Caco-2 (cell line): ENCODE measurements at regions not wholly inside any gene's neighbourhood (a gene's known extent, or its start where the extent isn't known, plus 50 kb on each side); places are given as distances from the start of the nearest gene placed in this dataset.

Experiments used
- BruUV-seq: library from RNA; stranded (reverse); fragments of 400-500 nt; replicated peaks from 2 replicates; lab custom pipeline; 2021; lab: Mats Ljungman, UMichigan
- CTCF ChIA-PET: fragments of 300-600 bp; sonication (Branson Sonifier 250); formaldehyde crosslinking; loops from one replicate; lab custom pipeline; 2022; ENCODE audit warnings: antibody characterized with exemption; lab: Charles Lee
- POLR2A ChIA-PET: fragments of 300-600 bp; sonication (Branson Sonifier 250); formaldehyde crosslinking; loops from one replicate; lab custom pipeline; 2022; ENCODE audit warnings: antibody characterized with exemption; lab: Charles Lee
- DNase-seq, 2 experiments: peaks; one replicate each; pipeline versions ENCODE4 v3.0.0 to v3.0.0-alpha.2; 2020 to 2022
- H3K27me3 ChIP-seq: replicated peaks from 2 replicates; pipeline ENCODE4 v1.6.0; 2011; ENCODE audit warnings: low read length; ENCODE audit not compliant: control insufficient read depth, insufficient read depth
- H3K36me3 ChIP-seq: 2 replicates; pipeline ENCODE4 v1.5.1; 2011; ENCODE audit warnings: low read length; ENCODE audit not compliant: control insufficient read depth, insufficient read depth
- H3K4me1 ChIP-seq: fragments of 250-450 bp; sonication (Bioruptor Pico); 2 replicates; pipeline ENCODE4 v1.5.1; 2020; ENCODE audit warnings: mild to moderate bottlenecking
- H3K4me3 ChIP-seq: 2 replicates; pipeline ENCODE4 v1.5.1; 2011; ENCODE audit warnings: low read depth, mild to moderate bottlenecking, control low read depth, low read length
- H3K9me3 ChIP-seq: fragments of 250-450 bp; sonication (Bioruptor Pico); 2 replicates; pipeline ENCODE4 v1.5.1; 2020; ENCODE audit warnings: mild to moderate bottlenecking, moderate library complexity
- H3K27ac Mint-ChIP-seq: one replicate; pipeline ENCODE4 v1.8.0; 2022; ENCODE audit warnings: mixed read lengths; ENCODE audit not compliant: unreplicated experiment
- H3K27me3 Mint-ChIP-seq: one replicate; pipeline ENCODE4 v1.8.0; 2022; ENCODE audit warnings: mixed read lengths; ENCODE audit not compliant: insufficient read depth, unreplicated experiment
- H3K36me3 Mint-ChIP-seq: one replicate; pipeline ENCODE4 v1.8.0; 2022; ENCODE audit warnings: mild to moderate bottlenecking, mixed read lengths; ENCODE audit not compliant: insufficient read depth, unreplicated experiment
- H3K4me1 Mint-ChIP-seq: one replicate; pipeline ENCODE4 v1.8.0; 2022; ENCODE audit warnings: low read depth, mixed read lengths; ENCODE audit not compliant: unreplicated experiment
- H3K4me3 Mint-ChIP-seq: one replicate; pipeline ENCODE4 v1.8.0; 2022; ENCODE audit warnings: mild to moderate bottlenecking, moderate library complexity, mixed read lengths; ENCODE audit not compliant: unreplicated experiment
- H3K9me3 Mint-ChIP-seq: one replicate; pipeline ENCODE4 v1.8.0; 2022; ENCODE audit warnings: mixed read lengths; ENCODE audit not compliant: unreplicated experiment
- intact Hi-C: fragments of 100-400 bp; cut with micrococcal nuclease; formaldehyde crosslinking; loops from one replicate; pipeline ENCODE4 v1.10.0; 2022; ENCODE audit not compliant: unreplicated experiment
- TF ChIP-seq, protein P1 (sequence below), 2 experiments: fragments of 200-600 bp in 1 of 2; IDR thresholded peaks; 1 replicate in 1 of 2; 2 replicates in 1 of 2; pipeline versions ENCODE4 v1.5.1 to v1.8.0; 2011 to 2022; ENCODE audit warnings: antibody characterized with exemption in 1 of 2, control low read depth in 1 of 2, inconsistent platforms in 1 of 2, low read depth in 1 of 2, low read length in 1 of 2, mild to moderate bottlenecking in 1 of 2, moderate library complexity in 1 of 2; ENCODE audit not compliant: insufficient read depth in 1 of 2, severe bottlenecking in 1 of 2, unreplicated experiment in 1 of 2

GRCh38 chr6:150813319-150813992 is 52.0 kb upstream of the MTHFD1L start:
- Histone ChIP-seq H3K4me1 (no peaks in the 10 kb centered on the region), H3K36me3 (peaks cover 1% of the 10 kb centered on the region), H3K4me3 (no peak overlapping the region), H3K27me3 (no peaks in the 10 kb centered on the region), H3K9me3 (no peaks in the 10 kb centered on the region)
- Mint-ChIP-seq H3K27ac (peak overlapping the region; percentile 45), H3K36me3 (peaks cover 78% of the 10 kb centered on the region), H3K27me3 (no peaks in the 10 kb centered on the region), H3K4me1 (peaks cover 22% of the 10 kb centered on the region), H3K9me3 (no peaks in the 10 kb centered on the region), H3K4me3 (no peak overlapping the region)
- no peak for DNase-seq
- ChIA-PET POLR2A (no interaction called here), CTCF (interaction anchor here (0.6 to 2.4 kb wide), 3 partner anchors 30 to 395 kb away, joined by 3 to 23 read pairs (median 6); no protein-coding TSS in a partner anchor)
- BruUV-seq: no TSS peak
- TF ChIP-seq, protein P1, sequence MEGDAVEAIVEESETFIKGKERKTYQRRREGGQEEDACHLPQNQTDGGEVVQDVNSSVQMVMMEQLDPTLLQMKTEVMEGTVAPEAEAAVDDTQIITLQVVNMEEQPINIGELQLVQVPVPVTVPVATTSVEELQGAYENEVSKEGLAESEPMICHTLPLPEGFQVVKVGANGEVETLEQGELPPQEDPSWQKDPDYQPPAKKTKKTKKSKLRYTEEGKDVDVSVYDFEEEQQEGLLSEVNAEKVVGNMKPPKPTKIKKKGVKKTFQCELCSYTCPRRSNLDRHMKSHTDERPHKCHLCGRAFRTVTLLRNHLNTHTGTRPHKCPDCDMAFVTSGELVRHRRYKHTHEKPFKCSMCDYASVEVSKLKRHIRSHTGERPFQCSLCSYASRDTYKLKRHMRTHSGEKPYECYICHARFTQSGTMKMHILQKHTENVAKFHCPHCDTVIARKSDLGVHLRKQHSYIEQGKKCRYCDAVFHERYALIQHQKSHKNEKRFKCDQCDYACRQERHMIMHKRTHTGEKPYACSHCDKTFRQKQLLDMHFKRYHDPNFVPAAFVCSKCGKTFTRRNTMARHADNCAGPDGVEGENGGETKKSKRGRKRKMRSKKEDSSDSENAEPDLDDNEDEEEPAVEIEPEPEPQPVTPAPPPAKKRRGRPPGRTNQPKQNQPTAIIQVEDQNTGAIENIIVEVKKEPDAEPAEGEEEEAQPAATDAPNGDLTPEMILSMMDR (IDR thresholded peaks at IDR 0.05; ENCODE audit: insufficient read depth in 1 of 2, low read depth in 1 of 2, low read length in 1 of 2, severe bottlenecking in 1 of 2, unreplicated experiment in 1 of 2): no peak
- intact Hi-C loops: loop anchor here (10.0 kb wide), 1 partner anchor 289 kb away; no protein-coding TSS in a partner anchor

GRCh38 chr6:150813993-150814359 is 51.5 kb upstream of the MTHFD1L start:
- intact Hi-C loops: loop anchor here (10.0 kb wide), 1 partner anchor 289 kb away; no protein-coding TSS in a partner anchor
- BruUV-seq: no TSS peak
- H3K27ac Mint-ChIP-seq: peak overlapping the region; percentile 31
- no peaks in the 10 kb centered on the region for H3K9me3 Mint-ChIP-seq
- no peaks in the 10 kb centered on the region for H3K27me3 Mint-ChIP-seq
- H3K4me3 ChIP-seq: no peak overlapping the region
- H3K27me3 ChIP-seq: no peaks in the 10 kb centered on the region
- H3K36me3 Mint-ChIP-seq: peaks cover 80% of the 10 kb centered on the region
- CTCF ChIA-PET: interaction anchor here (1.0 to 2.4 kb wide), 2 partner anchors 128 to 396 kb away, joined by 3 to 23 read pairs; no protein-coding TSS in a partner anchor
- DNase-seq: no peak
- POLR2A ChIA-PET: no interaction called here
- peaks cover 22% of the 10 kb centered on the region for H3K4me1 Mint-ChIP-seq
- H3K4me1 ChIP-seq: no peaks in the 10 kb centered on the region
- H3K4me3 Mint-ChIP-seq: no peak overlapping the region
- peaks cover 1% of the 10 kb centered on the region for H3K36me3 ChIP-seq
- no peaks in the 10 kb centered on the region for H3K9me3 ChIP-seq
- TF ChIP-seq, protein P1 (IDR thresholded peaks at IDR 0.05; ENCODE audit: insufficient read depth in 1 of 2, low read depth in 1 of 2, low read length in 1 of 2, severe bottlenecking in 1 of 2, unreplicated experiment in 1 of 2): no peak
